ENCODE measurements at regions not wholly inside any gene's neighbourhood (a gene's known extent, or its start where the extent isn't known, plus 50 kb on each side); places are given as distances from the start of the nearest gene placed in this dataset.

GRCh38 chr2:146240391-146240790 lies 1604.4 kb upstream of the ACVR2A start:
- DNase-seq, result no peak

- DNase-seq, result no peak
Measured at GRCh38 chr2:146239392-146240135, 1605.3 kb upstream of the ACVR2A start.

GRCh38 chr2:146238254-146238966 lies 1606.4 kb upstream of the ACVR2A start:
- DNase-seq, result no peak

GRCh38 chr2:146235158-146235557 lies 1609.7 kb upstream of the ACVR2A start:
- no peak for DNase-seq

- no peak for DNase-seq
Measured at GRCh38 chr2:146229508-146230155, 1615.2 kb upstream of the ACVR2A start.

GRCh38 chr2:146228466-146229058 lies 1616.3 kb upstream of the ACVR2A start:
- DNase-seq, result no peak

- no peak for DNase-seq
Measured at GRCh38 chr2:146228020-146228393, 1616.8 kb upstream of the ACVR2A start.

GRCh38 chr2:146227152-146228019 lies 1617.4 kb upstream of the ACVR2A start:
- DNase-seq, result no peak

GRCh38 chr2:146226077-146226476 lies 1618.8 kb upstream of the ACVR2A start:
- DNase-seq, result no peak

- no peak for DNase-seq
Measured at GRCh38 chr2:146221826-146222225, 1623.0 kb upstream of the ACVR2A start.

- no peak for DNase-seq
Measured at GRCh38 chr2:146220957-146221356, 1623.9 kb upstream of the ACVR2A start.

- DNase-seq, result no peak
Measured at GRCh38 chr2:146214394-146214929, 1630.4 kb upstream of the ACVR2A start.

GRCh38 chr2:146213674-146214073 lies 1631.2 kb upstream of the ACVR2A start:
- DNase-seq, result no peak

GRCh38 chr2:146212602-146213001 lies 1632.2 kb upstream of the ACVR2A start:
- DNase-seq, result no peak

GRCh38 chr2:146209842-146210275 lies 1635.0 kb upstream of the ACVR2A start:
- no peak for DNase-seq

- no peak for DNase-seq
Measured at GRCh38 chr2:146207901-146208300, 1636.9 kb upstream of the ACVR2A start.

GRCh38 chr2:146207417-146207816 lies 1637.4 kb upstream of the ACVR2A start:
- no peak for DNase-seq

GRCh38 chr2:146203064-146203624 lies 1641.7 kb upstream of the ACVR2A start:
- DNase-seq, result no peak

- DNase-seq, result no peak
Measured at GRCh38 chr2:146193619-146194018, 1651.2 kb upstream of the ACVR2A start.

- no peak for DNase-seq
Measured at GRCh38 chr2:146189541-146189940, 1655.3 kb upstream of the ACVR2A start.

- no peak for DNase-seq
Measured at GRCh38 chr2:146173934-146174333, 1654.0 kb upstream of the ZEB2 start.
